Lung (tissue), 11 donors: ENCODE measurements at regions not wholly inside any gene's neighbourhood (a gene's known extent, or its start where the extent isn't known, plus 50 kb on each side); places are given as distances from the start of the nearest gene placed in this dataset.

Experiments
- ATAC-seq: fragments of 200-7000 bp; cut with Tn5 transposase; one replicate; pipeline ENCODE4 v1.9.1; 2020; ENCODE audit warnings: moderate number of reproducible peaks; ENCODE audit not compliant: insufficient read depth, low FRiP score
- DNase-seq, 3 donors: peaks; one replicate each; pipeline ENCODE4 v3.0.0-alpha.2; 2013 to 2017
- H3K27ac ChIP-seq, 2 donors: one replicate each; pipeline ENCODE4 v1.5.1; 2013; ENCODE audit warnings: mild to moderate bottlenecking in 2 of 2, moderate library complexity in 2 of 2, control low read depth in 1 of 2, inconsistent platforms in 1 of 2, low read depth in 1 of 2, low read length in 1 of 2
- H3K27me3 ChIP-seq, 3 donors: one replicate each; pipeline ENCODE4 v1.5.1; 2013; ENCODE audit warnings: low read length in 2 of 3; ENCODE audit not compliant: control insufficient read depth in 3 of 3, insufficient read depth in 3 of 3
- H3K36me3 ChIP-seq, 4 donors: one replicate each; pipeline ENCODE4 v1.5.1; 2013; ENCODE audit warnings: low read length in 4 of 4, mild to moderate bottlenecking in 1 of 4, moderate library complexity in 1 of 4; ENCODE audit not compliant: control insufficient read depth in 4 of 4, insufficient read depth in 4 of 4
- H3K4me1 ChIP-seq, 5 donors: one replicate each; pipeline ENCODE4 v1.5.1; 2013; ENCODE audit warnings: low read length in 5 of 5, mild to moderate bottlenecking in 2 of 5, moderate library complexity in 1 of 5; ENCODE audit not compliant: control insufficient read depth in 5 of 5, insufficient read depth in 5 of 5
- H3K4me3 ChIP-seq: one replicate; pipeline ENCODE4 v1.5.1; 2013; ENCODE audit warnings: mild to moderate bottlenecking, control low read depth, moderate library complexity
- H3K9ac ChIP-seq, 2 donors: one replicate each; pipeline ENCODE4 v1.5.1; 2013; ENCODE audit warnings: low read length in 2 of 2, control low read depth in 1 of 2; ENCODE audit not compliant: insufficient read depth in 1 of 2
- H3K9me3 ChIP-seq, 4 donors: one replicate each; pipeline ENCODE4 v1.5.1; 2013; ENCODE audit warnings: low read length in 3 of 4, mild to moderate bottlenecking in 1 of 4, moderate library complexity in 1 of 4; ENCODE audit not compliant: control insufficient read depth in 4 of 4, insufficient read depth in 3 of 4
- CTCF ChIP-seq: IDR thresholded peaks from 2 replicates; pipeline ENCODE4 v1.5.1; 2012; ENCODE audit warnings: mild to moderate bottlenecking; ENCODE audit errors: control extremely low read depth, extremely low read depth
- WGBS, 2 donors: extraction: QIAGEN DNeasy Blood & Tissue Kit; methylation state at CpG; one replicate each; pipeline ENCODE4 v1.1.7; 2013; 5-methylcytosine and 5-hydroxymethylcytosine counted together
- donor health status: control.
- donor health status: control.
- donor health status: Bipolar disorder and iron deficiency.
- donor health status: healthy.
- donor health status: DM: yes; HTN: yes; CAD: no.

GRCh38 chr6:145225500-145225899 lies 509.8 kb downstream of the EPM2A start:
- DNase-seq, result no peak
- ATAC-seq, result no peak
- TF ChIP-seq CTCF, result no peak
- no peaks in the 10 kb centered on the region for H3K4me1 ChIP-seq
- H3K9me3 ChIP-seq, result peaks cover 0 to 2% (median 0%) of the 10 kb centered on the region in 4 donors
- H3K4me3 ChIP-seq, result no peak overlapping the region
- 88 to 89% methylated on average over 3 of the region's 3 CpGs for WGBS, 2 donors
- no peak overlapping the region for H3K27ac ChIP-seq
- no peak overlapping the region for H3K9ac ChIP-seq
- H3K27me3 ChIP-seq, result no peaks in the 10 kb centered on the region
- no peaks in the 10 kb centered on the region for H3K36me3 ChIP-seq

- H3K9ac ChIP-seq, result no peak overlapping the region
- peaks cover 0 to 4% (median 0%) of the 10 kb centered on the region in 4 donors for H3K9me3 ChIP-seq
- 76 to 94% methylated on average over 6 of the region's 6 CpGs for WGBS, 2 donors
- no peak overlapping the region for H3K27ac ChIP-seq
- no peak for TF ChIP-seq CTCF
- H3K36me3 ChIP-seq, result no peaks in the 10 kb centered on the region
- DNase-seq, result no peak
- no peak for ATAC-seq
- no peaks in the 10 kb centered on the region for H3K27me3 ChIP-seq
- H3K4me1 ChIP-seq, result no peaks in the 10 kb centered on the region
- no peak overlapping the region for H3K4me3 ChIP-seq
Observed at GRCh38 chr6:145227593-145227992, 507.7 kb downstream of the EPM2A start.

GRCh38 chr6:145228962-145229582 lies 506.2 kb downstream of the EPM2A start:
- ATAC-seq, result no peak
- no peak for TF ChIP-seq CTCF
- 98% methylated on average over 3 of the region's 3 CpGs for WGBS, 2 donors

GRCh38 chr6:145233955-145234354 lies 501.4 kb downstream of the EPM2A start:
- WGBS, 2 donors, result 80 to 91% methylated on average over 2 of the region's 2 CpGs
- Histone ChIP-seq H3K27ac (no peak overlapping the region), H3K4me3 (no peak overlapping the region), H3K9me3 (peaks cover 0 to 2% (median 0%) of the 10 kb centered on the region in 4 donors), H3K27me3 (no peaks in the 10 kb centered on the region), H3K9ac (no peak overlapping the region), H3K36me3 (no peaks in the 10 kb centered on the region), H3K4me1 (no peaks in the 10 kb centered on the region)
- no peak for TF ChIP-seq CTCF
- DNase-seq (no peak), ATAC-seq (no peak)

More at GRCh38 chr6:145228962-145229582, 506.2 kb downstream of the EPM2A start:
- DNase-seq, result no peak
- no peak overlapping the region for H3K9ac ChIP-seq
- no peak overlapping the region for H3K27ac ChIP-seq
- H3K27me3 ChIP-seq, result no peaks in the 10 kb centered on the region
- H3K4me3 ChIP-seq, result no peak overlapping the region
- H3K9me3 ChIP-seq, result peaks cover 0 to 4% (median 0%) of the 10 kb centered on the region in 4 donors
- H3K36me3 ChIP-seq, result no peaks in the 10 kb centered on the region
- no peaks in the 10 kb centered on the region for H3K4me1 ChIP-seq
